ENCODE measurements at regions not wholly inside any gene's neighbourhood (a gene's known extent, or its start where the extent isn't known, plus 50 kb on each side); places are given as distances from the start of the nearest gene placed in this dataset.
"Not testable (repeated sequence)": the region's sequence is repeated elsewhere in the genome, so short reads cannot be mapped to it uniquely, and the experiment has no call there.

DNA sequence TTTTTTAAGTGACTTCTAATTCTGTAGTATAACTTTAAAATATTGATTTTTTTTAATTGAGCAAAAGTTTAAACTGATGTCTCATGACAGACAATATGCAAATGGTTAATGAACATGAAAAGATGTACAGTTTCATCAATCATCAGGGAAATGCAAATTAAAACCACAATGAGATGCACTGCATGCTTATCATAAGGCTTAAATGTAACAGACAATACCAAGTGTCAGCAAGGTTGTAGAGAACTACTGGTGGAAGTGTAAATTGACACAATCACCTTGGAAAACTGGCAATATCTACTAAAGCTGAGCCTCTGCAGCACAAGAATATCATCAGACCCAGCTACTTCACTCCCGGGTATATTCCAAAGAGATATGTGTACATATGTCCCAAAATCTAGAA, 70.2 kb upstream of the DAPP1 start:
- Histone ChIP-seq H3K27me3 (no peaks in the 10 kb centered on the region), H3K36me3 (no peaks in the 10 kb centered on the region), H3K4me3 (no peak overlapping the region), H3K4me1 (no peaks in the 10 kb centered on the region), H3K27ac (no peak overlapping the region), H3K9me3 (no peaks in the 10 kb centered on the region)
- 87 to 94% methylated on average over 1 of the region's 1 CpG for WGBS, 2 donors
- ATAC-seq, result no peak
- intact Hi-C loops (cut with DNase I), result no loop called here
- TF ChIP-seq CTCF (IDR thresholded peaks at IDR 0.05), result no peak
- no peak for DNase-seq

- intact Hi-C loops (cut with DNase I), result no loop called here
- peak in 1 of 8 donors; percentile 33 for ATAC-seq
- H3K9me3 ChIP-seq, result peaks cover 0 to 22% (median 0%) of the 10 kb centered on the region in 11 donors
- H3K27me3 ChIP-seq, result no peaks in the 10 kb centered on the region
- WGBS, 2 donors, result 42 to 64% methylated on average over 1 of the region's 1 CpG
- H3K27ac ChIP-seq, result peak overlapping the region in 1 of 10 donors; percentile 23
- H3K4me3 ChIP-seq, result no peak overlapping the region
- H3K4me1 ChIP-seq, result peaks cover 0 to 5% (median 0%) of the 10 kb centered on the region in 9 donors
- no peak for DNase-seq
- H3K36me3 ChIP-seq, result no peaks in the 10 kb centered on the region
- TF ChIP-seq CTCF (IDR thresholded peaks at IDR 0.05), result no peak
Measured at GRCh38 chr4:99736846-99737245, 79.2 kb upstream of the C4orf54 start.

DNA sequence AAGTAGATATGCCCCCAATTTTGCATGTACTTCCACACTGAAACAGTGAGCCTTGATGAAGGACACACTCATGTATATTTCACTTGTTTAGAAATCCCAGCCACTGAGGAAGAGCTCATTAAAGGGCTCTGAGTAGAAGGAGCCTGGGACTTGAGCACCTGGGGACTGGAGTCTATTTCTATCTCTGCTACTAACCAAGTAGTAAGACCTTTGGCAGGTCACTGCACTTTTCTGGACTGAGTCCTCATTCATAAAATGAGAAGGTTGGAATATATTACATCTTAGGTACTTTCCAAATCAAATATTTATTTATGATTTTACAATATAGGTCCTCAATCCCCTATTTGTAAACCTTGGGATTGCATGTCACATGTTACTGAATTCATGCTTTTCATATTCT, 78.2 kb upstream of the C4orf54 start:
- Histone ChIP-seq H3K27ac (no peak overlapping the region), H3K36me3 (no peaks in the 10 kb centered on the region), H3K27me3 (no peaks in the 10 kb centered on the region), H3K4me3 (no peak overlapping the region), H3K9me3 (peaks cover 0 to 22% (median 0%) of the 10 kb centered on the region in 11 donors), H3K4me1 (peaks cover 0 to 5% (median 0%) of the 10 kb centered on the region in 9 donors)
- DNase-seq (no peak), ATAC-seq (peak in 1 of 8 donors; percentile 20)
- no peak for TF ChIP-seq CTCF (IDR thresholded peaks at IDR 0.05)
- intact Hi-C loops (cut with DNase I), result no loop called here

- Histone ChIP-seq H3K9me3 (peaks cover 0 to 17% (median 0%) of the 10 kb centered on the region in 11 donors), H3K27me3 (no peaks in the 10 kb centered on the region), H3K4me1 (peaks cover 0 to 5% (median 0%) of the 10 kb centered on the region in 9 donors), H3K27ac (no peak overlapping the region), H3K36me3 (no peaks in the 10 kb centered on the region), H3K4me3 (no peak overlapping the region)
- no peak for ATAC-seq
- TF ChIP-seq CTCF (IDR thresholded peaks at IDR 0.05), result no peak
- DNase-seq, result no peak
- intact Hi-C loops (cut with DNase I), result no loop called here
- WGBS, 2 donors, result 81 to 88% methylated on average over 2 of the region's 2 CpGs
Measured at GRCh38 chr4:99734583-99735322, 77.1 kb upstream of the C4orf54 start.

- WGBS, 2 donors, result 59 to 64% methylated on average over 4 of the region's 4 CpGs
- H3K36me3 ChIP-seq; DNase-seq; H3K27ac ChIP-seq; H3K4me1 ChIP-seq; H3K27me3 ChIP-seq; H3K9me3 ChIP-seq; H3K4me3 ChIP-seq; ATAC-seq; intact Hi-C loops (cut with DNase I): not testable (repeated sequence)
Measured at GRCh38 chr4:99733455-99733854, 75.8 kb upstream of the C4orf54 start.
